HCT116 (cell line): ENCODE measurements at regions not wholly inside any gene's neighbourhood (a gene's known extent, or its start where the extent isn't known, plus 50 kb on each side); places are given as distances from the start of the nearest gene placed in this dataset.

Experiments
- ATAC-seq: fragments of 200-7000 bp; cut with Tn5 transposase; 2 replicates; pipeline ENCODE4 v1.9.1; 2020; ENCODE audit warnings: mild to moderate bottlenecking, moderate library complexity
- BruUV-seq: library from RNA; stranded (reverse); fragments of 400-500 nt; replicated peaks from 2 replicates; lab custom pipeline; 2021; lab: Mats Ljungman, UMichigan
- CTCF ChIA-PET: fragments of 300-600 bp; sonication (Branson Sonifier 250); formaldehyde crosslinking; loops from one replicate; lab custom pipeline; 2021; ENCODE audit warnings: antibody characterized with exemption; lab: Charles Lee
- POLR2A ChIA-PET: fragments of 300-600, 350-600 bp; sonication (Branson Sonifier 250); formaldehyde crosslinking; loops from one replicate; lab custom pipeline; 2021; ENCODE audit warnings: antibody characterized with exemption; lab: Charles Lee
- RAD21 ChIA-PET, 2 experiments: fragments of 300-600 bp; sonication (Branson Sonifier 250); formaldehyde crosslinking; loops; one replicate each; lab custom pipeline; 2023; ENCODE audit warnings: low total read pairs in 2 of 2; ENCODE audit not compliant: uncharacterized antibody in 2 of 2, unreplicated experiment in 2 of 2, low non-redundant PET in 1 of 2; lab: Charles Lee
- DNase-seq: peaks from one replicate; pipeline ENCODE4 v3.0.0-alpha.2; 2010; ENCODE audit warnings: low read depth, low spot score
- H2AFZ ChIP-seq: fragments of 200-600 bp; shearing (Covaris generic), sonication (generic); 2 replicates; pipeline ENCODE4 v1.6.1; 2017; ENCODE audit warnings: low read depth, mixed run types, mixed read lengths, antibody characterized with exemption, low read length; ENCODE audit not compliant: poor library complexity, severe bottlenecking
- H3K27ac ChIP-seq: 2 replicates; pipeline ENCODE4 v1.5.1; 2012; ENCODE audit warnings: low read depth, low read length
- H3K27me3 ChIP-seq: fragments of 200-600 bp; sonication (generic); 2 replicates; pipeline ENCODE4 v1.6.1; 2016; ENCODE audit warnings: mixed run types, low read length, mixed read lengths; ENCODE audit not compliant: insufficient read depth
- H3K36me3 ChIP-seq, 2 experiments: fragments of 200-500 bp in 1 of 2; fragments of 200-600 bp in 1 of 2; sonication (Bioruptor generic) in 1 of 2; sonication (generic) in 1 of 2; 2 replicates each; pipeline versions ENCODE4 v1.5.1 to v1.6.1; 2014 to 2016; ENCODE audit warnings: low read length in 2 of 2, inconsistent platforms in 1 of 2, mixed read lengths in 1 of 2, mixed run types in 1 of 2; ENCODE audit not compliant: insufficient read depth in 2 of 2, control insufficient read depth in 1 of 2
- H3K4me1 ChIP-seq, 2 experiments: fragments of 200-600 bp in 1 of 2; sonication (generic) in 1 of 2; 2 replicates each; pipeline versions ENCODE4 v1.5.1 to v1.6.1; 2012 to 2017; ENCODE audit warnings: low read length in 2 of 2, inconsistent platforms in 1 of 2, mild to moderate bottlenecking in 1 of 2, mixed read lengths in 1 of 2, mixed run types in 1 of 2, moderate library complexity in 1 of 2; ENCODE audit not compliant: insufficient read depth in 2 of 2, control insufficient read depth in 1 of 2
- H3K4me2 ChIP-seq: fragments of 200-600 bp; sonication (generic); 2 replicates; pipeline ENCODE4 v1.6.1; 2017; ENCODE audit warnings: mixed run types, low read length, mixed read lengths
- H3K4me3 ChIP-seq, 2 experiments: fragments of 200-600 bp in 1 of 2; sonication (generic) in 1 of 2; replicated peaks in 1 of 2; 2 replicates each; pipeline ENCODE4 v1.5.1; 2011 to 2016; ENCODE audit warnings: low read length in 2 of 2, control low read depth in 1 of 2, low read depth in 1 of 2, mild to moderate bottlenecking in 1 of 2, mixed read lengths in 1 of 2, mixed run types in 1 of 2
- H3K79me2 ChIP-seq: fragments of 200-600 bp; sonication (generic); 2 replicates; pipeline ENCODE4 v1.6.1; 2017; ENCODE audit warnings: mild to moderate bottlenecking, mixed run types, low read length, moderate library complexity, mixed read lengths; ENCODE audit not compliant: insufficient read depth
- H3K9ac ChIP-seq: fragments of 200-600 bp; sonication (generic); 2 replicates; pipeline ENCODE4 v1.6.1; 2016; ENCODE audit warnings: low read length, mixed read lengths
- H3K9me2 ChIP-seq: fragments of 200-600 bp; sonication (generic), shearing (Covaris generic); 2 replicates; pipeline ENCODE4 v1.6.1; 2017; ENCODE audit warnings: mixed run types, mild to moderate bottlenecking, moderate library complexity; ENCODE audit not compliant: insufficient read depth
- H3K9me3 ChIP-seq, 2 experiments: fragments of 200-500 bp in 1 of 2; fragments of 200-600 bp in 1 of 2; sonication (Bioruptor generic) in 1 of 2; sonication (generic) in 1 of 2; 2 replicates each; pipeline ENCODE4 v1.6.1; 2014 to 2017; ENCODE audit warnings: low read length in 2 of 2, mixed read lengths in 2 of 2, inconsistent platforms in 1 of 2, low read depth in 1 of 2, mild to moderate bottlenecking in 1 of 2, mixed run types in 1 of 2, moderate library complexity in 1 of 2; ENCODE audit not compliant: control insufficient read depth in 1 of 2, insufficient read depth in 1 of 2
- H4K20me1 ChIP-seq: fragments of 200-600 bp; sonication (generic), shearing (Covaris generic); 2 replicates; pipeline ENCODE4 v1.6.1; 2017; ENCODE audit warnings: mixed run types, mild to moderate bottlenecking, moderate library complexity; ENCODE audit not compliant: insufficient read depth
- ATF3 ChIP-seq: IDR thresholded peaks from 2 replicates; pipeline ENCODE4 v1.6.1; 2012
- CBX3 ChIP-seq: IDR thresholded peaks from 2 replicates; pipeline ENCODE4 v1.6.1; 2012; ENCODE audit warnings: low read depth
- CEBPB ChIP-seq: IDR thresholded peaks from 2 replicates; pipeline ENCODE4 v1.6.1; 2012; ENCODE audit warnings: low read depth
- EGR1 ChIP-seq: IDR thresholded peaks from 2 replicates; pipeline ENCODE4 v1.6.1; 2012; ENCODE audit warnings: low read depth
- EZH2 ChIP-seq: fragments of 200-600 bp; sonication (generic); IDR thresholded peaks from 2 replicates; pipeline ENCODE4 v1.6.1; 2017; ENCODE audit warnings: antibody characterized with exemption, mixed run types
- FOSL1 ChIP-seq: IDR thresholded peaks from 2 replicates; pipeline ENCODE4 v1.6.1; 2012; ENCODE audit warnings: low read depth
- JUND ChIP-seq: IDR thresholded peaks from 2 replicates; pipeline ENCODE4 v1.6.1; 2012
- MAX ChIP-seq: IDR thresholded peaks from 2 replicates; pipeline ENCODE4 v1.6.1; 2012
- POLR2AphosphoS5 ChIP-seq: IDR thresholded peaks from 2 replicates; pipeline ENCODE4 v1.6.1; 2011; ENCODE audit warnings: mild to moderate bottlenecking, low read depth, low read length, moderate library complexity
- SP1 ChIP-seq: IDR thresholded peaks from 2 replicates; pipeline ENCODE4 v1.6.1; 2012; ENCODE audit warnings: low read depth
- SRF ChIP-seq: IDR thresholded peaks from 2 replicates; pipeline ENCODE4 v1.6.1; 2012; ENCODE audit warnings: low read depth
- YY1 ChIP-seq: IDR thresholded peaks from 2 replicates; pipeline ENCODE4 v1.6.1; 2011; ENCODE audit warnings: low read length, low read depth, moderate library complexity, mild to moderate bottlenecking; ENCODE audit not compliant: insufficient replicate concordance; ENCODE audit errors: extremely low read depth
- ZFX ChIP-seq: fragments of 450-650 bp; IDR thresholded peaks from 2 replicates; pipeline ENCODE4 v1.6.1; 2017
- ZNF274 ChIP-seq: fragments of 200-500 bp; sonication (Bioruptor generic); IDR thresholded peaks from 2 replicates; pipeline ENCODE4 v1.6.1; 2014; ENCODE audit warnings: mild to moderate bottlenecking, low read depth, low read length, inconsistent platforms
- intact Hi-C: fragments of 100-400 bp; cut with micrococcal nuclease; formaldehyde crosslinking; loops from 2 replicates; pipeline ENCODE4 v1.10.0; 2022
- TF ChIP-seq, protein P1 (sequence below), 3 experiments: fragments of 200-600 bp in 1 of 3; sonication (generic) in 1 of 3; IDR thresholded peaks in 2 of 3; conservative IDR thresholded peaks in 1 of 3; 2 replicates each; pipeline ENCODE4 v1.5.1; 2012 to 2017; ENCODE audit warnings: low read depth in 2 of 3, low read length in 2 of 3, antibody characterized with exemption in 1 of 3, borderline replicate concordance in 1 of 3, control low read depth in 1 of 3, mild to moderate bottlenecking in 1 of 3, mixed read lengths in 1 of 3, mixed run types in 1 of 3, moderate library complexity in 1 of 3; ENCODE audit not compliant: insufficient read depth in 1 of 3

GRCh38 chr6:134667111-134667510, 282.8 kb downstream of the ALDH8A1 start:
- H2AFZ ChIP-seq, result no peak overlapping the region
- ATAC-seq, result no peak
- no peak overlapping the region for H3K4me2 ChIP-seq
- H3K4me1 ChIP-seq, result no peaks in the 10 kb centered on the region; a peak in 1 of 4 replicates
- H3K27me3 ChIP-seq, result no peaks in the 10 kb centered on the region
- no peak for TF ChIP-seq ZFX
- TF ChIP-seq CEBPB, result no peak
- no peak for TF ChIP-seq EGR1
- no peak for TF ChIP-seq MAX
- no peak for TF ChIP-seq POLR2AphosphoS5
- TF ChIP-seq SRF, result no peak
- no peak for TF ChIP-seq ATF3
- TF ChIP-seq, protein P1, sequence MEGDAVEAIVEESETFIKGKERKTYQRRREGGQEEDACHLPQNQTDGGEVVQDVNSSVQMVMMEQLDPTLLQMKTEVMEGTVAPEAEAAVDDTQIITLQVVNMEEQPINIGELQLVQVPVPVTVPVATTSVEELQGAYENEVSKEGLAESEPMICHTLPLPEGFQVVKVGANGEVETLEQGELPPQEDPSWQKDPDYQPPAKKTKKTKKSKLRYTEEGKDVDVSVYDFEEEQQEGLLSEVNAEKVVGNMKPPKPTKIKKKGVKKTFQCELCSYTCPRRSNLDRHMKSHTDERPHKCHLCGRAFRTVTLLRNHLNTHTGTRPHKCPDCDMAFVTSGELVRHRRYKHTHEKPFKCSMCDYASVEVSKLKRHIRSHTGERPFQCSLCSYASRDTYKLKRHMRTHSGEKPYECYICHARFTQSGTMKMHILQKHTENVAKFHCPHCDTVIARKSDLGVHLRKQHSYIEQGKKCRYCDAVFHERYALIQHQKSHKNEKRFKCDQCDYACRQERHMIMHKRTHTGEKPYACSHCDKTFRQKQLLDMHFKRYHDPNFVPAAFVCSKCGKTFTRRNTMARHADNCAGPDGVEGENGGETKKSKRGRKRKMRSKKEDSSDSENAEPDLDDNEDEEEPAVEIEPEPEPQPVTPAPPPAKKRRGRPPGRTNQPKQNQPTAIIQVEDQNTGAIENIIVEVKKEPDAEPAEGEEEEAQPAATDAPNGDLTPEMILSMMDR (IDR thresholded peaks at IDR 0.05 in 2 of 3, conservative IDR thresholded peaks at IDR 0.05 in 1 of 3; ENCODE audit: borderline replicate concordance in 1 of 3, insufficient read depth in 1 of 3, low read depth in 2 of 3, low read length in 2 of 3), result no peak
- no peak for TF ChIP-seq EZH2
- TF ChIP-seq FOSL1, result no peak
- no peak for TF ChIP-seq SP1
- no peak for TF ChIP-seq CBX3
- no peak for TF ChIP-seq YY1
- TF ChIP-seq JUND, result no peak
- TF ChIP-seq ZNF274, result no peak
- intact Hi-C loops, result no loop called here
- no peaks in the 10 kb centered on the region for H3K36me3 ChIP-seq
- no peak for DNase-seq
- no peak overlapping the region for H3K9ac ChIP-seq
- no peak overlapping the region for H3K4me3 ChIP-seq
- no peaks in the 10 kb centered on the region for H3K9me2 ChIP-seq
- no peaks in the 10 kb centered on the region for H4K20me1 ChIP-seq
- CTCF ChIA-PET, result no interaction called here
- no peaks in the 10 kb centered on the region for H3K9me3 ChIP-seq
- RAD21 ChIA-PET, result no interaction called here
- POLR2A ChIA-PET, result no interaction called here
- H3K79me2 ChIP-seq, result no peaks in the 10 kb centered on the region
- H3K27ac ChIP-seq, result no peak overlapping the region
- no TSS peak for BruUV-seq
